GM12878 (cell line): ENCODE measurements at regions not wholly inside any gene's neighbourhood (a gene's known extent, or its start where the extent isn't known, plus 50 kb on each side); places are given as distances from the start of the nearest gene placed in this dataset.

Experiments
- ATAC-seq: fragments of 200-7000 bp; cut with Tn5 transposase; 3 replicates; pipeline ENCODE4 v1.9.1; 2020; ENCODE audit warnings: mild to moderate bottlenecking, moderate library complexity
- BruUV-seq: library from RNA; stranded (reverse); fragments of 400-500 nt; replicated peaks from 2 replicates; lab custom pipeline; 2021; lab: Mats Ljungman, UMichigan
- CTCF ChIA-PET: fragments of 300-600 bp; sonication (Branson Sonifier 250); formaldehyde crosslinking; extraction: SDS; loops from one replicate; lab custom pipeline; 2021; ENCODE audit warnings: inconsistent platforms; lab: Yijun Ruan, JAX
- POLR2A ChIA-PET: fragments of 350-600 bp; formaldehyde crosslinking; extraction: SDS; loops from one replicate; lab custom pipeline; 2021; ENCODE audit warnings: inconsistent platforms; lab: Charles Lee
- RAD21 ChIA-PET: fragments of 300-600 bp; sonication (Branson Sonifier 250); formaldehyde crosslinking; loops from one replicate; lab custom pipeline; 2023; ENCODE audit warnings: antibody characterized with exemption; ENCODE audit not compliant: unreplicated experiment; lab: Charles Lee
- SMC1A ChIA-PET: fragments of 300-600 bp; sonication (Branson Sonifier 250); formaldehyde crosslinking; loops from one replicate; lab custom pipeline; 2023; ENCODE audit not compliant: unreplicated experiment, uncharacterized antibody; lab: Charles Lee
- DNase-seq: peaks from one replicate; pipeline ENCODE4 v3.0.0-alpha.2; 2011; ENCODE audit warnings: low read depth, low spot score
- FAIRE-seq: peaks from 3 replicates; lab custom pipeline; 2011; peaks lifted over from hg19 to GRCh38; lab: Jason Lieb, UNC
- H2AFZ ChIP-seq: 2 replicates; pipeline ENCODE4 v1.6.0; 2011; ENCODE audit warnings: low read depth, low read length, control low read depth; ENCODE audit not compliant: control insufficient read depth
- H3K27ac ChIP-seq: 2 replicates; pipeline ENCODE4 v1.5.1; 2011; ENCODE audit warnings: control low read depth; ENCODE audit not compliant: control insufficient read depth, insufficient read depth
- H3K27me3 ChIP-seq, 2 experiments: replicated peaks in 1 of 2; 2 replicates each; pipeline versions ENCODE4 v1.6.0 to v1.6.1; 2011; ENCODE audit warnings: low read length in 1 of 2; ENCODE audit not compliant: control insufficient read depth in 2 of 2, insufficient read depth in 2 of 2
- H3K36me3 ChIP-seq, 2 experiments: 2 replicates each; pipeline ENCODE4 v1.5.1; 2011; ENCODE audit warnings: low read length in 1 of 2; ENCODE audit not compliant: control insufficient read depth in 2 of 2, insufficient read depth in 2 of 2
- H3K4me1 ChIP-seq: 2 replicates; pipeline ENCODE4 v1.6.1; 2011; ENCODE audit warnings: mild to moderate bottlenecking, low read length, moderate library complexity, mixed read lengths; ENCODE audit not compliant: control insufficient read depth, insufficient read depth
- H3K4me2 ChIP-seq: 2 replicates; pipeline ENCODE4 v1.6.0; 2011; ENCODE audit warnings: control low read depth; ENCODE audit not compliant: control insufficient read depth, insufficient read depth
- H3K4me3 ChIP-seq: fragments of 200-600 bp; sonication (generic); 2 replicates; pipeline ENCODE4 v1.5.1; 2016
- H3K79me2 ChIP-seq: 2 replicates; pipeline ENCODE4 v1.6.0; 2011; ENCODE audit warnings: low read length; ENCODE audit not compliant: control insufficient read depth, insufficient read depth
- H3K9ac ChIP-seq: 2 replicates; pipeline ENCODE4 v1.8.0; 2011; ENCODE audit warnings: low read length, control low read depth, mixed read lengths; ENCODE audit not compliant: control insufficient read depth, insufficient read depth
- H3K9me3 ChIP-seq: replicated peaks from 3 replicates; pipeline ENCODE4 v1.5.1; 2011; ENCODE audit warnings: mild to moderate bottlenecking, low read length; ENCODE audit not compliant: control insufficient read depth, insufficient read depth
- H4K20me1 ChIP-seq: 2 replicates; pipeline ENCODE4 v1.6.0; 2011; ENCODE audit not compliant: control insufficient read depth, insufficient read depth
- GATAD2B ChIP-seq: fragments of 450-650 bp; conservative IDR thresholded peaks from 2 replicates; pipeline ENCODE4 v1.6.1; 2017; ENCODE audit warnings: low read depth, mild to moderate bottlenecking, moderate library complexity
- HDAC2 ChIP-seq: fragments of 200-600 bp; sonication (generic); IDR thresholded peaks from 2 replicates; pipeline ENCODE4 v1.6.1; 2017
- MTA3 ChIP-seq: IDR thresholded peaks from 2 replicates; pipeline ENCODE4 v1.6.1; 2012; ENCODE audit warnings: low read length, inconsistent platforms, borderline replicate concordance
- TCF7 ChIP-seq: IDR thresholded peaks from 2 replicates; pipeline ENCODE4 v1.6.1; 2014; ENCODE audit warnings: antibody characterized with exemption, borderline replicate concordance
- WGBS: methylation state at CpG from one replicate; pipeline ENCODE4 v1.1.6; 2016; ENCODE audit warnings: low lambda C conversion rate; ENCODE audit not compliant: insufficient replicate concordance, insufficient coverage; ENCODE audit errors: missing lambda C conversion rate; 5-methylcytosine and 5-hydroxymethylcytosine counted together
- in situ Hi-C: fragments of 300-500 bp; cut with MboI; formaldehyde crosslinking; loops from 9 replicates; pipeline ENCODE4 v1.14.3; 2018; ENCODE audit warnings: mixed read lengths
- intact Hi-C: fragments of 100-400 bp; cut with micrococcal nuclease; formaldehyde crosslinking; loops from one replicate; pipeline ENCODE4 v1.14.2; 2022; ENCODE audit not compliant: unreplicated experiment
- TF ChIP-seq, protein P1 (sequence below): IDR thresholded peaks from 2 replicates; pipeline ENCODE4 v1.6.1; 2012; ENCODE audit warnings: low read depth, low read length, improper control_type of control experiment
- TF ChIP-seq, protein P2 (sequence below): IDR thresholded peaks from 2 replicates; pipeline ENCODE4 v1.6.1; 2012; ENCODE audit warnings: mild to moderate bottlenecking, low read depth, low read length

DNA sequence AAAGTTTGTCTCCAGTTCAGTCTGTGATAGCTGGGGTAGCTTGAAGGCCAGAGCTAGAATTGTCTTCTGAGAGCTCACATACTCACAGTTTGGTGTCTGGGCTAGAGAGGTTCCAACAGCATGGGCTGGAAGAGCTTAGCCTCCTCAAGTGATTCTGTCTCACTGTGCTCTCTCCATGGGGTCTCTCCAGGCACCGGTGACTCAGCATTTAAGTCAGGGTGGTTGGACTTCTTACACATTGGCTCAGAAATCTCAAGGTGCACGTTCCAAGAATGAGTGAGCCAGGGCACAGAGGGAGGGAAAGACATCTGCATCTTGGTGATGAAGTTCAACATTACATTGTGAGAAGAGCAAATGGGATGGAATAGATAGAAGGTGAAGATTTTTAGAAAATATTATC lies 207.3 kb upstream of the DDX18 start:
- H3K79me2 ChIP-seq = no peaks in the 10 kb centered on the region
- in situ Hi-C loops = no loop called here
- FAIRE-seq (no peak), ATAC-seq (no peak), DNase-seq (no peak)
- WGBS = 31% methylated on average over 2 of the region's 2 CpGs
- SMC1A ChIA-PET = no interaction called here
- H3K9me3 ChIP-seq = no peaks in the 10 kb centered on the region
- no peaks in the 10 kb centered on the region for H3K27me3 ChIP-seq
- H2AFZ ChIP-seq = no peak overlapping the region
- H3K4me3 ChIP-seq = no peak overlapping the region
- H3K4me2 ChIP-seq = no peak overlapping the region
- CTCF ChIA-PET = no interaction called here
- no peaks in the 10 kb centered on the region for H3K4me1 ChIP-seq
- H3K9ac ChIP-seq = no peak overlapping the region
- no TSS peak for BruUV-seq
- POLR2A ChIA-PET = no interaction called here
- no peak for TF ChIP-seq TCF7
- TF ChIP-seq, protein P1, sequence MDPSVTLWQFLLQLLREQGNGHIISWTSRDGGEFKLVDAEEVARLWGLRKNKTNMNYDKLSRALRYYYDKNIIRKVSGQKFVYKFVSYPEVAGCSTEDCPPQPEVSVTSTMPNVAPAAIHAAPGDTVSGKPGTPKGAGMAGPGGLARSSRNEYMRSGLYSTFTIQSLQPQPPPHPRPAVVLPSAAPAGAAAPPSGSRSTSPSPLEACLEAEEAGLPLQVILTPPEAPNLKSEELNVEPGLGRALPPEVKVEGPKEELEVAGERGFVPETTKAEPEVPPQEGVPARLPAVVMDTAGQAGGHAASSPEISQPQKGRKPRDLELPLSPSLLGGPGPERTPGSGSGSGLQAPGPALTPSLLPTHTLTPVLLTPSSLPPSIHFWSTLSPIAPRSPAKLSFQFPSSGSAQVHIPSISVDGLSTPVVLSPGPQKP = no peak
- TF ChIP-seq, protein P2, sequence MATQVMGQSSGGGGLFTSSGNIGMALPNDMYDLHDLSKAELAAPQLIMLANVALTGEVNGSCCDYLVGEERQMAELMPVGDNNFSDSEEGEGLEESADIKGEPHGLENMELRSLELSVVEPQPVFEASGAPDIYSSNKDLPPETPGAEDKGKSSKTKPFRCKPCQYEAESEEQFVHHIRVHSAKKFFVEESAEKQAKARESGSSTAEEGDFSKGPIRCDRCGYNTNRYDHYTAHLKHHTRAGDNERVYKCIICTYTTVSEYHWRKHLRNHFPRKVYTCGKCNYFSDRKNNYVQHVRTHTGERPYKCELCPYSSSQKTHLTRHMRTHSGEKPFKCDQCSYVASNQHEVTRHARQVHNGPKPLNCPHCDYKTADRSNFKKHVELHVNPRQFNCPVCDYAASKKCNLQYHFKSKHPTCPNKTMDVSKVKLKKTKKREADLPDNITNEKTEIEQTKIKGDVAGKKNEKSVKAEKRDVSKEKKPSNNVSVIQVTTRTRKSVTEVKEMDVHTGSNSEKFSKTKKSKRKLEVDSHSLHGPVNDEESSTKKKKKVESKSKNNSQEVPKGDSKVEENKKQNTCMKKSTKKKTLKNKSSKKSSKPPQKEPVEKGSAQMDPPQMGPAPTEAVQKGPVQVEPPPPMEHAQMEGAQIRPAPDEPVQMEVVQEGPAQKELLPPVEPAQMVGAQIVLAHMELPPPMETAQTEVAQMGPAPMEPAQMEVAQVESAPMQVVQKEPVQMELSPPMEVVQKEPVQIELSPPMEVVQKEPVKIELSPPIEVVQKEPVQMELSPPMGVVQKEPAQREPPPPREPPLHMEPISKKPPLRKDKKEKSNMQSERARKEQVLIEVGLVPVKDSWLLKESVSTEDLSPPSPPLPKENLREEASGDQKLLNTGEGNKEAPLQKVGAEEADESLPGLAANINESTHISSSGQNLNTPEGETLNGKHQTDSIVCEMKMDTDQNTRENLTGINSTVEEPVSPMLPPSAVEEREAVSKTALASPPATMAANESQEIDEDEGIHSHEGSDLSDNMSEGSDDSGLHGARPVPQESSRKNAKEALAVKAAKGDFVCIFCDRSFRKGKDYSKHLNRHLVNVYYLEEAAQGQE = no peak
- no peak for TF ChIP-seq GATAD2B
- no peak for TF ChIP-seq MTA3
- TF ChIP-seq HDAC2 = no peak
- H4K20me1 ChIP-seq = no peaks in the 10 kb centered on the region
- no peaks in the 10 kb centered on the region for H3K36me3 ChIP-seq
- RAD21 ChIA-PET = no interaction called here
- intact Hi-C loops = no loop called here
- no peak overlapping the region for H3K27ac ChIP-seq
